ENCODE measurements at regions not wholly inside any gene's neighbourhood (a gene's known extent, or its start where the extent isn't known, plus 50 kb on each side); places are given as distances from the start of the nearest gene placed in this dataset.

- TF ChIP-seq CTCF (IDR thresholded peaks at IDR 0.05): no peak
- TF ChIP-seq POLR2A (IDR thresholded peaks at IDR 0.05): no peak
Observed at GRCh38 chr5:136529081-136529480, 163.7 kb upstream of the TRPC7 start.
